Spleen (tissue), 11 donors: ENCODE measurements at regions not wholly inside any gene's neighbourhood (a gene's known extent, or its start where the extent isn't known, plus 50 kb on each side); places are given as distances from the start of the nearest gene placed in this dataset.

Source experiments
- DNase-seq: peaks from one replicate; pipeline ENCODE4 v3.0.0-alpha.2; 2020
- H3K27ac ChIP-seq, 8 donors: fragments of 200-600 bp; sonication (generic) in 7 of 8; 1 replicate in 4 of 8; 2 replicates in 4 of 8; pipeline versions ENCODE4 v1.5.0 to v1.8.0; 2016 to 2021; ENCODE audit warnings: inconsistent platforms in 4 of 8, mild to moderate bottlenecking in 4 of 8, moderate library complexity in 1 of 8
- H3K27me3 ChIP-seq, 7 donors: fragments of 200-600 bp; sonication (generic) in 6 of 7; replicated peaks in 1 of 7; 1 replicate in 4 of 7; 2 replicates in 3 of 7; pipeline versions ENCODE4 v1.5.0 to v1.8.0; 2016 to 2021; ENCODE audit warnings: inconsistent platforms in 3 of 7, mild to moderate bottlenecking in 1 of 7
- H3K36me3 ChIP-seq, 6 donors: fragments of 200-600 bp; sonication (generic) in 5 of 6; 1 replicate in 4 of 6; 2 replicates in 2 of 6; pipeline versions ENCODE4 v1.5.0 to v1.8.0; 2016 to 2021; ENCODE audit warnings: inconsistent platforms in 2 of 6
- H3K4me1 ChIP-seq, 6 donors: fragments of 200-600 bp; sonication (generic) in 5 of 6; 1 replicate in 3 of 6; 2 replicates in 3 of 6; pipeline versions ENCODE4 v1.5.0 to v1.8.0; 2016 to 2021; ENCODE audit warnings: inconsistent platforms in 3 of 6
- H3K4me3 ChIP-seq, 8 donors: fragments of 200-600 bp; sonication (generic) in 7 of 8; 1 replicate in 4 of 8; 2 replicates in 4 of 8; pipeline versions ENCODE4 v1.5.0 to v1.8.0; 2016 to 2021; ENCODE audit warnings: inconsistent platforms in 4 of 8, mild to moderate bottlenecking in 4 of 8, moderate library complexity in 2 of 8
- H3K9me3 ChIP-seq, 8 donors: fragments of 200-600 bp; sonication (generic) in 7 of 8; 1 replicate in 4 of 8; 2 replicates in 4 of 8; pipeline versions ENCODE4 v1.5.0 to v1.8.0; 2016 to 2021; ENCODE audit warnings: inconsistent platforms in 4 of 8
- CTCF ChIP-seq, 11 experiments: fragments of 200-600 bp in 7 of 11; fragments of 450-650 bp in 4 of 11; sonication (generic) in 4 of 11; IDR thresholded peaks in 8 of 11; conservative IDR thresholded peaks in 3 of 11; 1 replicate in 7 of 11; 2 replicates in 4 of 11; pipeline versions ENCODE4 v1.4.0 to v1.8.0; 2016 to 2021; ENCODE audit warnings: antibody characterized with exemption in 11 of 11, inconsistent platforms in 4 of 11, mild to moderate bottlenecking in 1 of 11
- POLR2A ChIP-seq, 3 donors: fragments of 450-650 bp; IDR thresholded peaks; one replicate each; pipeline ENCODE4 v1.5.1; 2017; ENCODE audit warnings: antibody characterized with exemption in 3 of 3, mild to moderate bottlenecking in 1 of 3
- POLR2AphosphoS5 ChIP-seq, 3 donors: sonication (generic); formaldehyde crosslinking; IDR thresholded peaks; one replicate each; pipeline ENCODE4 v1.5.1; 2017; ENCODE audit warnings: antibody characterized with exemption in 3 of 3
- WGBS, 5 donors: extraction: QIAGEN DNeasy Blood & Tissue Kit in 3 of 5; methylation state at CpG; one replicate each; pipeline versions ENCODE4 v1.1.5 to v1.1.7; 2013 to 2018; 5-methylcytosine and 5-hydroxymethylcytosine counted together
- intact Hi-C: fragments of 100-400 bp; cut with DNase I; formaldehyde crosslinking; loops from one replicate; pipeline ENCODE4 v1.15.0; 2023; ENCODE audit warnings: low total_unique reads
- donor health status: healthy with polysubstance abuse.
- donor health status: DM: no; HTN: no; CAD: no; lungs with moderate emphysema.
- donor health status: DM: no; HTN: no; CAD: no.
- donor health status: Bipolar disorder and iron deficiency.
- donor health status: healthy.
- donor health status: DM: no; HTN: no; CAD: no.
- donor health status: DM: yes; HTN: yes; CAD: no.

DNA sequence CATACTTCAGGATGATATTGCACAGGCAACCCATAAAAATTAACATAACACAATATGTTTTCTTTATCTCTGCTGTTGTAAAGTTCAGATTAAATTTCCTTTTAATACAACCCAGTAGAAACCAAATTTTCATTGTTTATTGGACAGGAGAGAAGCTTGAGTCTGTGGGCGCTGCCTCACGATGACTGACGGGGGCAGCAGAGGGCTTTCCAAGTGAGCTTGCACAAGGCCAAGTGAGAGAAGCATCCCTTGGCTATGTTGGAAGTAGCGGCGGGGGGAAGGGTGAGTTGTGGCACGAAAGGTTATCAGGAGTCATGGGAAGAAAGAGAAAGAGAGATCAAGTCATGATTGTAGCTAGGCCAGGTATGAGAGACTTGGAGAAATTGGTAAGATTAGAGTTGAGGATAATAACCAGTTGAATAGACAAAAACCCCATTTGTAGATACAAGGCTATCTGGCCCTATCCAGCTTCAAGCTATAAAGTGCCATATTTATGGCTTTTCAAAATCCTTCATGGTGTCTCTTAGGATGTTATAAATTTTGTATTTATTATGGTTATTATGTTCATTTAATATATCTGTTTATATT is 413.7 kb upstream of the FAM98A start:
- intact Hi-C loops: no loop called here
- H3K4me3 ChIP-seq: no peak overlapping the region
- WGBS, 5 donors: 13 to 24% (median 16%) methylated on average over 6 of the region's 6 CpGs
- no peak overlapping the region for H3K27ac ChIP-seq
- no peaks in the 10 kb centered on the region for H3K36me3 ChIP-seq
- TF ChIP-seq POLR2A (IDR thresholded peaks at IDR 0.05) (no peak), CTCF (IDR thresholded peaks at IDR 0.05 in 8 of 11, conservative IDR thresholded peaks at IDR 0.05 in 3 of 11) (peak in 6 of 11 experiments; percentile 17 to 58 (median 29))
- DNase-seq: no peak
- H3K4me1 ChIP-seq: no peaks in the 10 kb centered on the region
- no peaks in the 10 kb centered on the region for H3K27me3 ChIP-seq
- peaks cover 0 to 13% (median 8%) of the 10 kb centered on the region in 8 donors for H3K9me3 ChIP-seq

GRCh38 chr2:34011684-34012083 is 412.6 kb upstream of the FAM98A start:
- no peak for TF ChIP-seq CTCF (IDR thresholded peaks at IDR 0.05 in 8 of 11, conservative IDR thresholded peaks at IDR 0.05 in 3 of 11)
- TF ChIP-seq POLR2A (IDR thresholded peaks at IDR 0.05): no peak
- no peak for TF ChIP-seq POLR2AphosphoS5 (IDR thresholded peaks at IDR 0.05)
- Histone ChIP-seq H3K4me3 (no peak overlapping the region), H3K36me3 (no peaks in the 10 kb centered on the region), H3K27me3 (no peaks in the 10 kb centered on the region), H3K9me3 (peaks cover 0 to 13% (median 8%) of the 10 kb centered on the region in 8 donors), H3K4me1 (no peaks in the 10 kb centered on the region), H3K27ac (no peak overlapping the region)
- 78 to 93% (median 85%) methylated on average over 2 of the region's 2 CpGs for WGBS, 5 donors
- intact Hi-C loops: no loop called here
- DNase-seq: no peak

GRCh38 chr2:34005901-34006300 is 406.8 kb upstream of the FAM98A start:
- no peaks in the 10 kb centered on the region for H3K36me3 ChIP-seq
- WGBS, 5 donors: 70 to 89% (median 76%) methylated on average over 3 of the region's 3 CpGs
- no peaks in the 10 kb centered on the region for H3K9me3 ChIP-seq
- no peaks in the 10 kb centered on the region for H3K4me1 ChIP-seq
- H3K27me3 ChIP-seq: no peaks in the 10 kb centered on the region
- H3K27ac ChIP-seq: no peak overlapping the region
- TF ChIP-seq POLR2A (IDR thresholded peaks at IDR 0.05) (no peak), POLR2AphosphoS5 (IDR thresholded peaks at IDR 0.05) (no peak), CTCF (IDR thresholded peaks at IDR 0.05 in 8 of 11, conservative IDR thresholded peaks at IDR 0.05 in 3 of 11) (no peak)
- DNase-seq: no peak
- intact Hi-C loops: no loop called here
- H3K4me3 ChIP-seq: no peak overlapping the region

DNA sequence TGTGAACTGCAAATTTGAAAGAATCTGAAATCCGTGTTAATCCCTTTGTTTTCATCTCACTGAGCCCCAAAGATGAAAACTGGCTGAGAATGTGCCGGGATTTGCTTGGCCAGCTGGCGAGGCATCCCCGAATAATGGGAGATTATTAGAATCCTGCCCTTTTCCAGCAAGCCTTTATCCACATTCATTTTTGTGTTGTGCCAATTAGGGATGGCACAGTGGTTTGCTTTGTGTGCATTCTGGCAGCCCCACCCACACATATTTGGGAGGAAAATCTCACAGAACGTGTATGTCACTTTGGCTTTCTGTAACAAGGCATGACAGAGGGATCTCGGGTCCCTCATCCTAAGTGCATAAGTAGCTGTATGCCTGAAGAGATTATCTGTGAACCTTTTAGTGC is 405.8 kb upstream of the FAM98A start:
- TF ChIP-seq CTCF (IDR thresholded peaks at IDR 0.05 in 8 of 11, conservative IDR thresholded peaks at IDR 0.05 in 3 of 11) (no peak), POLR2AphosphoS5 (IDR thresholded peaks at IDR 0.05) (no peak), POLR2A (IDR thresholded peaks at IDR 0.05) (no peak)
- intact Hi-C loops: no loop called here
- no peak overlapping the region for H3K27ac ChIP-seq
- H3K36me3 ChIP-seq: no peaks in the 10 kb centered on the region
- H3K9me3 ChIP-seq: peaks cover 0 to 4% (median 0%) of the 10 kb centered on the region in 8 donors
- H3K4me1 ChIP-seq: no peaks in the 10 kb centered on the region
- 75 to 82% (median 80%) methylated on average over 6 of the region's 6 CpGs for WGBS, 5 donors
- no peak overlapping the region for H3K4me3 ChIP-seq
- H3K27me3 ChIP-seq: no peaks in the 10 kb centered on the region
- DNase-seq: no peak
